Activated CD8-positive, alpha-beta memory T cell treated with anti-CD3 and anti-CD28 coated beads for 36 hours (primary cell): ENCODE measurements at regions not wholly inside any gene's neighbourhood (a gene's known extent, or its start where the extent isn't known, plus 50 kb on each side); places are given as distances from the start of the nearest gene placed in this dataset.

Source experiments
- CTCF ChIA-PET: fragments of 350-600 bp; sonication (Branson Sonifier 250); formaldehyde crosslinking; loops from one replicate; lab custom pipeline; 2021; ENCODE audit warnings: antibody characterized with exemption; lab: Charles Lee
- POLR2A ChIA-PET: fragments of 350-600 bp; sonication (Branson Sonifier 250); formaldehyde crosslinking; loops from one replicate; lab custom pipeline; 2021; ENCODE audit warnings: antibody characterized with exemption; lab: Charles Lee

DNA sequence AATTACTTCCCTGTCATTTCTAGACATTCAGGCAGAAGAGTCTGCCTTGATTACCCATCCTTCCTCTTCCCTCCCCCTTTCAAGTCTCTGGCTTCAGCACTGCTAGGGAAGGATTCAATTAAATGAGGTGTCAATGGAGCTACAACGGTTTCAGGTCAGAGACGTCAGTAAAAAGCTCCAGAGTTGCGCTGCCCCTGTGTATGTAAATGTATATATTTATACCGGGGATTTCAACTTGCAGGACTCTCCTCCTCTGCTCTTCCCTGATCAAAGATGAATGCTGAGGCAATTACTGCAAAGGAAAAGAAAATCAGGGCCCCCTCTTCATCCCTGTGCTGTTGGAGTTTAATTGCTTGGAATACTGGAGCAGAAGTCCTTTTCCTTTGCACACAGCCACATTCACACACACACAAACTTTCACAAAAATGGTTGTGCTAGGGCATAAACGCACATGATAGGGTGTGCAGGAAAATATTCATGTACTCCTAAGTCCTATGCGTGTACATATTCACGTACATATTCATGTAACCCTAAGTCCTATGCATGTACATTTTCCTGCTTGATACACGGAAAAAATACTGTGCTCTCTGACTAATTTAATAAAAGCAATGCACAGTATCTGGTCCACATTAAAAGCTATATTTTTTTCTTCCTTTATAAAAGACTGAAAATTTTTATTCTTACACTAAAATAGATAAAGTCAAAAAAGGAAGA, 129.7 kb upstream of the PMFBP1 start:
- ChIA-PET POLR2A (no interaction called here), CTCF (no interaction called here)

DNA sequence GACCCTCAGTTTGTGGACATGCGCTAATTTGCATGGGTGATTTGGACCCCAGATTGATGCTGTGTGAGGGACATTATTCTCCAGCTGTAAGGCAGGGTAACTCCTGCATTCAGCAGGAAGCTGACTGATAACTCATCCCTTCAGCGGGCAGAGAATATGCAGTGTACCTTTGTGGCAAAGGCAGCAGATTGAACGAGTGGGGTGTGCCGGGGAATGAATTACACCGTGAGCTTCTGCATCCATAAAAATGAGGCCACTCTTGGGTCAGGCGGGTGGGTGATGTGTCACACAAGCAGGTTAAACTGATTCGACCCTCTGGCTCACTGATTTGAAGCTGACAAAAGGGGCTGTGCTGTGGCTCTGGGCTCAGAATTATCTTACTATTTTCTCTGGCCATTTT, 128.9 kb upstream of the PMFBP1 start:
- CTCF ChIA-PET, result no interaction called here
- POLR2A ChIA-PET, result no interaction called here

DNA sequence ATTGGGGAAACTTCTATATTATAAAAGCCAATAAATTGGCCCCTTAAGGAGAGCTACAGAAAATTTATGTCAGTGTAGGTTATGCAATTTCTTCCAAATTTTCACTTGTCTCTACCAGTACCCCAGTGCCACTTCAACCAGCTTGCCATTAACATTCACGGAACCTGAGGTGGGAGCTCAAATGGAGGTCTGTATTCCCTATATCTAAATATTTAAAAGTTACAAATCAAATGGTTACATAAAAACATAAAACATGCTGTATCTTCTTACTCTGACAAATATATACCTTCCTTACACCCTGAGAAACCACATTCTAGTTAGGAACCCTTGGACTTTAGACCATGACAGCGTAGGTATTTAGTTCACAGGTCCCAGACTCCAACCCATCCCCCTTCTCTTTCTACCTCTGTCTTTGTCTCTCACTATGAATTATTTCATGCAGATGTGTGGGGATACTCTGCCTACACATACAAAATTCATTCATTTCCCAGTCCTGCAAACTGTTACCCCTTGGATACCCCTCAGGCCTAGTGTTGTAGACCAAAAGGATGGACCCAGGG, 127.8 kb upstream of the PMFBP1 start:
- POLR2A ChIA-PET, result no interaction called here
- CTCF ChIA-PET, result no interaction called here

DNA sequence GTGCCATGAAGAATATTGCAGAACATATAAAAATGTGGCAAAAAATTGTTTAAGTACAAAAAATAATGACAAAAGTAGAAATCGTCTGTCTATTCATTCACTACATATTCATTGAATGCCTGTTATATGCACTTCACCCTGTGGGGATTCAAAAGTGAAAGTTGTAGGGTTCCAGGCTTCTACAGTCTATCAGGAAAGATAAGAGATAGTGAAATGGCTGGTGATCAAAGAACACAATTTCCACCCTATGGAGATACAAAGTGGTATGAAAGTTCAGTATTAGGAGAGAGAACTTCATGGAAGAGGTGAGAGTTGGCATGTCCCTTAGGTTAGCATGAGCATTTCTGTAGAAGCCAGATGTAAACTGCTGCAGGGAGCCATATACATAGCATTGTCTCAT, 127.0 kb upstream of the PMFBP1 start:
- ChIA-PET CTCF (no interaction called here), POLR2A (no interaction called here)

DNA sequence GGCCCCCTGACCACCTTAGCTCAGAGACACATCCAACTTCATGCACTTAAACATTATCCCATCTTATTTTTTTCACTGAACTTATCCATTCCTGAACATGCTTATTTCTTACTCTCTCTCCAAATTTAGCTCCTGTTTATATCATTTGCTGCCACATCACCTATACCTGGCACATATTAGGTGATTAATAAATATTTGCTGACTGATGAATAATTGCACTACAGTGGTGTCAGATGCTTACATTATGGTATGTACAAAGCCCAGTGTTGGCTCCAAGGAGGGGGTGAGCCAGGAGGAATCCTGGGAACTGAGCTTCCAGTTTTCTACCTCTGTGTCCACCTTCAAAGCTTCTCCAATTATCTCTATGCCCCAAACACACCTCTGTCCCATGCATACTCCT, 124.0 kb upstream of the PMFBP1 start:
- POLR2A ChIA-PET, result no interaction called here
- CTCF ChIA-PET, result no interaction called here

DNA sequence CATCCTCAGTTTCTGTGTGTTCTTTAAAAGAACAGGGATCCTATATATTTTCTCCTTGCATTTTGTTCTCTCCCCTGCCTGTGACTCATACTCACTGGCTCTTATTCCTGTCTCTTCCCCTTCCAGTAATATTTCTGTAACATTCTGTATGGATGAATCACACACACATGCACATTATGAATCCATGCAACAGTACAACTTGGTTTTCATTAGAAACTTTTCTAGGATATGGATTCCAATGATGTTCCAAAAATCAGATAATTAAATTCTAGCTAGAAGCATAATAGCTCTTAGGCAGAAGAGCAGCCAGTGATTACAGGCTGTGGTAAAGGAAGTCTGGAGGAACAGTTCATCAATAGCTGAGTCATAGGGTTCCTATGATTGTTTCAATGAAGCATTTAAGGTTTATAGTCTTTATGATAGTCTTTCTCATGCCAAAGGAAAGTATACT, 119.6 kb upstream of the PMFBP1 start:
- ChIA-PET CTCF (no interaction called here), POLR2A (no interaction called here)

DNA sequence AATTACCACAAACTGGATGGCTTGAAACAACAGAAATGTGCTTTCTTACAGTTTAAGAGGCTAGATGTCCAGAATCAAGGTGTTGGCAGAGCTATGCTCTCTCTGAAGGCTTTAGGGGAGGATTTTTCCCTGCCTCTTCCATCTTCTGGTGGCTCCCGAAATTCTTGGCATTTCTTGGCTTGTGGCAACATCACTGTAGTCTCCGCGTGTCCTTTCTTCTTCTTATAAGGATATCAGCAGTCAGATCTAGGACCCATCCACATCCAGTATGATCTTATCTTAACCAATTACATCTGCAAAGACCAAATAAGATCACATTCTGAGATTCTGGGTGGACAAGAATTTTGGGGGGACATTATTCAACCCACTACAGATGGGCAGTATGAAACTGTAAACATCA, 119.2 kb upstream of the PMFBP1 start:
- CTCF ChIA-PET, result no interaction called here
- POLR2A ChIA-PET, result no interaction called here

DNA sequence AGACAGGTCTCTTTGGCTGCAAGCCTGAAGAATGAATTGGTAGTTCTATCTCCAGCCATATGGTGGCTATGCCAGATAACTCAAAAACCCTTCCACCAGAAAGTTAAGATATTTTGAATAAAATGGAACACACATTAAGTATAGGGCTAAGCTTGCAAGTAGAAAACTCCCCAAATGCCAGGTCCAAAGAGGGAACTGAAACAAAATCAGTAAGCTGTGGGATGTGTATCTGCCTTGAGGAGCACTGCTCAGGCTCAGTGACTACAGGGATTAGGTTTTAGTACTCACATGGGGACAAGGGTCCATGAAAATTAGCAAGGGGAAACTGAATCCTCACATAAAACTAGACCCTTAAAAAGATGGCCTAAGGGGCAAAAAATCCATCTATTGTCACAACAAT, 115.7 kb upstream of the PMFBP1 start:
- CTCF ChIA-PET, result no interaction called here
- POLR2A ChIA-PET, result no interaction called here

DNA sequence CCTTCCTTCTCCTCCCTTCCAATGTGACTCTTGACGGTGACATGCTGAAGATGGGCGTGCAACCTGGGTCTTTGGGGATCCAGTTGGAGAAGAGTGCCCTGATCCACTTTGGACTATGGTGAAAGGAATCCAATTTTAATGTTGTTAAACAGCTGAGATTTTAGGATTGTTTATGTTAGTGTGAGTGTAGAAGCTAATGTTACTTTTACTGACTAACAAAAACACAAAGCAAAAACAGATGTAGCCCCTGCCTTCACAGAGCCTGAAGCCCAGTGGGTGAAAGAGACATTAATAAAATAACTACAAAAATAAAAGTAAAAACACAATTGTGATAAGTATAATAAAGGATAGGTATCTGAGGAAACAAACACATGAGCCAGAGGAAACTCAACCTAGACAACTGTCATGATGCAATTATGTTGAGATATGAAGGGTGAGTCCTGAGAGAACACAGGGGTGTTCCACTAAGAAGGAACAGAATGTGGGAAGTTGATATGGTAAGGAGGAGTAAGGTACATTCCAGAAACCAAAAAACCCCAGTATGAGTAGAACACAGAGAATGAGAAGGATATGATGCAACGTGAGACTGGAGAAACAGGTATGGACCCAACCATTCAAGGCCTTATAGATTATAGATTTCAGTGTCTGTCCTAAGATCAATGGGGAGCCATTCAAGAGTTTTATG, 115.1 kb upstream of the PMFBP1 start:
- ChIA-PET CTCF (no interaction called here), POLR2A (no interaction called here)

DNA sequence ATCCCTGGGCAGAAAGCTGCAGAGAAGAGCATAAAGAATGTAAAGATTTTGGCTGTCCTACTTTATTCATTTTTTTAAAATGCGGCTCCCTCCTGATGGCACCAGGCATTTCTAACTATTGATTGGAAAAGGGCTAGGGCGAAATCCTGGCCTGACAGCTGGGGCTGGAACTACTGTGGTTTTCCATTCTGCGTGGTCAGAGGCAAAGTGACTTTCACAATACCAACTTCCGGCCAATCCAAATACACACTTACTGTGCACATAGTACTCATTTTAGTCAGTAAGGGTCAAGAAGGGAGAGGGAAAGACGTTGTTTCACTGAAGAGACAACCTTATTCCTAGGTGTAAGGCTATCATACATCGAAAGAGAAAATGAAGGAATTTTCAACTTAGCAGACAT, 113.8 kb upstream of the PMFBP1 start:
- CTCF ChIA-PET, result no interaction called here
- POLR2A ChIA-PET, result no interaction called here

DNA sequence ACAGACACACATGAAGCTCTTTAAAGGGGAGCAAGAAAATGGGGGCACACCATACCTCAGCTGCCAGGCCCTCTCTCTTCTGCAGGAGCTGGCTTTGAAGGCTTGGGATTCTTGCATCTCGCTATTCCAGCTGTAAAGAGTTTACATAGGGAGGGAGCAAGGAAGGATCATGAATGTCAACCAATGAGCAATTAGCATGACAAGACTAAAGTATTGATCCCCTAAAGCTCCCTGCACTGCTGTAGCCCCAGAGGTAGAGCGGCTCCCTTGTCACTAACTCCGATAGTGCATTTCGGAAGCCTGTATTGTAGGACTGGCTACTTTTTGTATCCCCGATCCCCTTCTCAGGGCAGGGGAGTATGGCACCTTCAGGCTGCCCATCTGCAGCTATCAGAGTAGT, 113.4 kb upstream of the PMFBP1 start:
- CTCF ChIA-PET, result no interaction called here
- POLR2A ChIA-PET, result no interaction called here

DNA sequence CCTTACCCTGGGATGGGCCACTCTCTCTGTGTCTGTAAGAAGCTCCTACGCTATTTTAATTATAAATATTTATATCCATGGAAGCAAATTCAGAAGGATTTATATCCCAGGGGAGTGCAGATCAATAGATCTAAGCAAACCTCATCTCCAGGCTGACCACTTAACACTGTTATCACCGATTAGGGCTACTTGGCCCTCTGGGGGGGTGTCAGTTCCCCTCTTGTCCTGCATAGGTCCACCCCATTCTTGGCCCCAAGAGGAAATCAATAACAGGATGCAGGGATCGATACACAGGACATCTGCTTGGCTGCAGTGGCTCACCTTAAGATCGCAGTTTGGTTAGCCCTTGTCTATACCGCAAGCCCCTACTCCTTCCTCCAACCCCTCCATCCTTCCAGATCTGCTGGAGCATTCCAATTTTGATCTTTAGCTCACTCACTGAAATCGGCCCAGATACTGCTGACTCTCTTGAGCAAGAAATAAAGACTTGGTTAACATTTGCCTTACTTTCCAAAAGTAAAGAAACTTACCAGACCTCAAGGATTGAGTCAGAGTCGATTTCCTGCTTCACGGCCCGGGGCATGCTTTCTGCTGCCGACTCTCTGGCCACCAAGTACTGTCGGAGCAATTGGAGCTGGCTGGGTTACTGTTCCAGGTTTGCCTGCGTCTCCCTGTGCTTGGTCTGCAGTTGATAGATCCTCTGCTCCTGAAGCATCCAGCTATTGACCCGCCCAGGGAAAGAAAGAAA, 112.3 kb upstream of the PMFBP1 start:
- CTCF ChIA-PET, result no interaction called here

DNA sequence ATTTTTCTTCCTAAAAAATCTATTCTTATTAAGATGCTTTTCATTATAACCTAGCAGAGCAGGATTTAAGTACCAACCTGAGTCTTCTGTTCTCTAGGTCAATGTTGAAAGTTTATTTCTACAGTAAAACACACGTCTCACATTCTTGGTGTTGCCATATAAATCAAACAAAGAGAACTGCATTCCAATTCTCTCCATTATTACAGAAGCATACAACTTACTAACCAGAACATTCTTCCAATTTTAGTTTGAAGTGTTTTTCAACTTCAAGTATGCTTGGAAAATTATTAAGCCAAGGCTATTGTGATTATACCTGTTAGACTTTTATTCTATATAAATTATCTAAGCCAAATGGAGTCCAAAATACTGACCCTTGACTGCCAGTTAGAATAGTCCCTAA, 110.4 kb upstream of the PMFBP1 start:
- ChIA-PET CTCF (no interaction called here), POLR2A (no interaction called here)

More for the DNA sequence above, 112.3 kb upstream of the PMFBP1 start:
- POLR2A ChIA-PET, result no interaction called here

DNA sequence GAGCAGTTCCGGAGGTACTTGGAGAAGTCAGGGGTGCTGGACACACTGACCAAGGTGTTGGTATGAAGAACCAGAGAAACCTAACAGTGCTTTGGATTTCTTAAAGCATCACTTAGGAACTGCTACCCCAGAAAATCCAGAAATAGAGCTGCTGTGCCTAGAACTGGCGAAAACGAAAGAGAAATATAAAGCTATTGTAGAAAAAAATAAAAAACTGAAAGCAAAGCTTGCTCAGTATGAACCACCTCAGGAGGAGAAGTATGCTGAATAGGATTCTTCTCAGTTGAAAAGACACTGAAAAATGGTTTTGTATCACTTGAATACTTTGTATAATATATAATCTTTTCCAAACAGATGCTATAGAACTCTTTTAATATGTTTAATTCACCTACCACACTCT, 106.3 kb upstream of the PMFBP1 start:
- ChIA-PET CTCF (no interaction called here), POLR2A (no interaction called here)

DNA sequence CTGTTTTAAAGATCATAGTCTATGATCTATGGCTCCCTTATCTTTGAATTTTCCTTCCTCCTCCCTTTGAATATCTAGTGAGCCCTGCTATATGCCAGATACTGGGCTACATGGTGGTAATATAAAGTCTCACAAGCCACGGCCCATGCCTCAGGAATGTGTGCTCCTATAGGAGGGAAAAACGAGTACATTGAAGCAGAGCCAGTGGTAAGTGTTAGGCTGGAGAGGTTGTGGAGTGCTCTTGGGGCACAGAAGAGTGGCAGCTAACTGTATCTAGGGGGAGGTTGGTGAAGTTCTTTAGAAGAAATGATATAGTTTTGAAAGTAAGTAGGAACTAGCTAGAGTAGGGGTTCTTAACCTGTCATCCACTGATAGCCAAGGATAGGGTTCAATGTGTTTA, 105.8 kb upstream of the PMFBP1 start:
- ChIA-PET POLR2A (no interaction called here), CTCF (no interaction called here)

DNA sequence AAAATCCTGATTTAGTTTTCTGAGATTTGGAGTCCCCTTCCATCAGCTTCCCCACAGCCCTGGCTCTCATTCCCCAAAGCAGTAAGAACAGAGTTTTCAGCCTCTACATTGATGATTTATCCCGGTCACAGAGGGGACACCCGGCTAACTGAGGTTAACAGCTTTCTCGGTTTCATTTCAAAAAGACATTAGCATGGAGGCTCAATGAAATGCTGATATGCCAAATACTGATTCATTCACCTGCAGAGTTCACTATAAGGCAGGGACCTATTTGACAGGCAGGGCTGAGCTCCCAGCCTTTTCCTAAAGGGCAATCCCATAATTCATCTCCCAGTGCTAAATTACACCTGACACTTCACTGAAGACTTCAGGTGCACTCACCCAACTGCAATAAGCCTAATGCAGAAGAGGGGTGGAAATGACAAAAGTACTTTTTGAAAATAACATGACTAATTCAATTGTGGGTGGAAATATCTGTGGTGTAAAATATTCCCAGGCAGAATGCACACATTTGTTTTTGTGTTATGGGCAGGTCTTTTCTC, 99.8 kb upstream of the PMFBP1 start:
- POLR2A ChIA-PET, result no interaction called here
- CTCF ChIA-PET, result interaction anchor here (0.6 kb wide), 1 partner anchor 343 kb away, joined by 3 read pairs; no protein-coding TSS in a partner anchor

DNA sequence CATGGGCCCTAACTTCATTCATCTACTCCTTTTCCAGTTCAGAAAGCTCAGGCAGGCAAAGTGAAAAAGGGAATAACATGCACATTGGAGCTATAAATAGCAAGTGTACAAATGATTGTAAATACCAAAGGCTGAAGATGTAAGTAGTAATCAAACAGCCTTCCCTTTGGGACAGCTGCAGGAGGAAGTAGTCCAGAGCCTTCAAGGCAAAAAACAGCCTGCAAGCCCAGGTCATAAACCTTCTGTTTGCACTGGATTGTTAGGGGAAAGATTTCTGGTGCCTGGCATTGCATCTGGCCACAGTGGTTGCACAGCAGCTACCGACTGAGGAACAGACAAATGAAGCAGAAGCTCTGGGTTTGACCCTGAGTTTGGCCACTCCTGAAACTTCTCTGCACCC, 98.6 kb upstream of the PMFBP1 start:
- POLR2A ChIA-PET, result interaction anchor here (0.7 kb wide), 1 partner anchor 437 kb away, joined by 3 read pairs; no protein-coding TSS in a partner anchor

DNA sequence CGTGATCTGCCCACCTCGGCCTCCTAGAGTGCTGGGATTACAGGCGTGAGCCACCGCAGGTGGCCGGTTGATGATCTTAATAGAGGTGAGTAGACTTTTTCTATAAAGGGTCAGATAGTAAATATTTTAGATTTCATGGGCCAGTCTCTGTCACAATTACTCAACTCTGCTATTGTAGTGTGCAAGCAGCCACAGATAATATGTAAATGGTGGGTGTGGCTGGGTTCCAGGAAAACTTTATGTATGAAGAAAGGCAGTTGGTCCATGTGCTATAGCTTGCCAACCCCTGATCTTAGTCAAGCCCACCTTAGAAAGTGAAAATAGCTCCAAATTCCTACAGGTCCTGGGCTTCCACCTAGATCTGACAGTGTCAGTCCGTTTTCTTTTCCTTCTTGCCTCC, 94.9 kb upstream of the PMFBP1 start:
- ChIA-PET CTCF (no interaction called here), POLR2A (no interaction called here)

More for the DNA sequence above, 98.6 kb upstream of the PMFBP1 start:
- CTCF ChIA-PET, result interaction anchor here (0.6 kb wide), 1 partner anchor 118 kb away, joined by 3 read pairs; no protein-coding TSS in a partner anchor

DNA sequence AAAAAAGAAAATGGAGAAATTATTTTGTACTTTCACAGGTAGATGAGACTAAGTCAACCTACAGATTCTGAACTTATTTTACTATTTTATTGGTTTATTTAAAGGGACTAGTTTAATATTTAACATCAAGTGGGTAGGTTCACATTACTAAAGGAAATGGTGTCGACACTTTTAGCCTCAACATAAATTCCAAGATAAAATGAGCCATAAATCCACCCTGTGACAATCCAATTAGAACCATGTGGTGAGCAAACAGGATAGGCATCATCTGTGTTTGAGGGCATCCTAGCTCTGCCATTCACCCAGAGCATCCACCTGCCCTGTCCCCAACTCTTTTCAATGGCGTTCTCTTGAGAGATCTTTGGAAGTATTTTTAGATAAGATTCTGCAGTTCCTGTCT, 92.8 kb upstream of the PMFBP1 start:
- ChIA-PET POLR2A (no interaction called here), CTCF (no interaction called here)

DNA sequence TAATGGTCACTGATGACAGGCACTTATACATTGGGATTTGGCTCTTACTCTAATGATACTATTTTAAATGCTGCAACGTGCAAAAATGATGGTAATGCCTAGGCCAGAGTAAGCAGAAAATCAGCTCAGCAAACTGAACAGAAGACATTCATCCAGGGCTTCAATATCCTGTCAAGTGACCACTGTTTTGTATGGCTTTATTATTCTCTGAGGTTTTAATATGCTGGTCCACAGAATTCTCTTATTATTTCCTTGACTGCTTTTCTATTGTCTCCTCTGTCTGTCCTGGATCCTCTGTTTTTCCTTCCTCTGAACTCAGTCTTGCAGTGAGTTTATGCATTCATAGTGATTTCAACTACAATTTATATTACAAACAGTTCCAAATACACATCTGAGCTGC, 90.8 kb upstream of the PMFBP1 start:
- POLR2A ChIA-PET, result no interaction called here
- CTCF ChIA-PET, result no interaction called here
